Adrenal gland (tissue), 9 donors: ENCODE measurements at regions not wholly inside any gene's neighbourhood (a gene's known extent, or its start where the extent isn't known, plus 50 kb on each side); places are given as distances from the start of the nearest gene placed in this dataset.

Source experiments
- DNase-seq, 7 donors: peaks; one replicate each; pipeline ENCODE4 v3.0.0-alpha.2; 2019 to 2020
- H3K27ac ChIP-seq, 5 donors: fragments of 200-600 bp; sonication (generic) in 4 of 5; 1 replicate in 3 of 5; 2 replicates in 2 of 5; pipeline versions ENCODE4 v1.5.1 to v1.8.0; 2016 to 2020; ENCODE audit warnings: mild to moderate bottlenecking in 1 of 5
- H3K27me3 ChIP-seq: fragments of 200-600 bp; 2 replicates; pipeline ENCODE4 v1.8.0; 2021
- H3K36me3 ChIP-seq, 2 donors: fragments of 200-600 bp; replicated peaks in 1 of 2; 1 replicate in 1 of 2; 2 replicates in 1 of 2; pipeline versions ENCODE4 v1.5.1 to v1.8.0; 2018 to 2022
- H3K4me1 ChIP-seq, 2 donors: fragments of 200-600 bp; replicated peaks in 1 of 2; 1 replicate in 1 of 2; 2 replicates in 1 of 2; pipeline versions ENCODE4 v1.5.1 to v1.8.0; 2018 to 2021
- H3K4me3 ChIP-seq, 4 donors: fragments of 200-600 bp; sonication (generic) in 3 of 4; one replicate each; pipeline ENCODE4 v1.5.1; 2016 to 2018
- H3K9me3 ChIP-seq, 3 donors: fragments of 200-600 bp; sonication (generic) in 1 of 3; replicated peaks in 1 of 3; 1 replicate in 2 of 3; 2 replicates in 1 of 3; pipeline versions ENCODE4 v1.5.1 to v1.8.0; 2016 to 2021
- CTCF ChIP-seq, 6 experiments: fragments of 450-650 bp in 4 of 6; fragments of 200-600 bp in 2 of 6; sonication (generic) in 1 of 6; IDR thresholded peaks; 1 replicate in 5 of 6; 2 replicates in 1 of 6; pipeline versions ENCODE4 v1.5.1 to v1.8.0; 2016 to 2021; ENCODE audit warnings: antibody characterized with exemption in 6 of 6, mild to moderate bottlenecking in 2 of 6, moderate library complexity in 1 of 6
- POLR2A ChIP-seq, 2 donors: fragments of 450-650 bp; IDR thresholded peaks; one replicate each; pipeline ENCODE4 v1.6.1; 2017; ENCODE audit warnings: antibody characterized with exemption in 2 of 2, mild to moderate bottlenecking in 2 of 2, moderate library complexity in 1 of 2
- WGBS, 4 donors: extraction: QIAGEN DNeasy Blood & Tissue Kit in 2 of 4; methylation state at CpG; one replicate each; pipeline versions ENCODE4 v1.1.5 to v1.1.7; 2013 to 2017; 5-methylcytosine and 5-hydroxymethylcytosine counted together
- intact Hi-C, 2 donors: fragments of 100-400 bp; cut with DNase I; formaldehyde crosslinking; loops; one replicate each; pipeline versions ENCODE4 v1.14.1 to v1.15.0; 2022 to 2023
- donor health status: healthy with polysubstance abuse.
- donor health status: Bipolar disorder and iron deficiency.
- donor health status: DM: yes; HTN: yes; CAD: no.
- donor health status: DM: no; HTN: no; CAD: no.
- donor health status: DM: no; HTN: no; CAD: no.

GRCh38 chr1:209038735-209039134 lies 544.8 kb upstream of the CAMK1G start:
- H3K27ac ChIP-seq, result no peak overlapping the region
- H3K27me3 ChIP-seq, result no peaks in the 10 kb centered on the region
- no peak for DNase-seq
- TF ChIP-seq CTCF (IDR thresholded peaks at IDR 0.05) (no peak), POLR2A (IDR thresholded peaks at IDR 0.05) (no peak)
- intact Hi-C loops, result no loop called here
- H3K4me1 ChIP-seq, result no peaks in the 10 kb centered on the region
- H3K4me3 ChIP-seq, result no peak overlapping the region
- WGBS, 4 donors, result 92 to 97% (median 94%) methylated on average over 1 of the region's 1 CpG
- no peaks in the 10 kb centered on the region for H3K9me3 ChIP-seq
- H3K36me3 ChIP-seq, result no peaks in the 10 kb centered on the region

GRCh38 chr1:209040351-209040750 lies 543.2 kb upstream of the CAMK1G start:
- TF ChIP-seq POLR2A (IDR thresholded peaks at IDR 0.05) (no peak), CTCF (IDR thresholded peaks at IDR 0.05) (no peak)
- H3K4me3 ChIP-seq, result no peak overlapping the region
- H3K9me3 ChIP-seq, result no peaks in the 10 kb centered on the region
- intact Hi-C loops, result no loop called here
- no peak overlapping the region for H3K27ac ChIP-seq
- WGBS, 4 donors, result 80 to 88% (median 84%) methylated on average over 3 of the region's 3 CpGs
- no peaks in the 10 kb centered on the region for H3K36me3 ChIP-seq
- DNase-seq, result no peak
- no peaks in the 10 kb centered on the region for H3K27me3 ChIP-seq
- H3K4me1 ChIP-seq, result no peaks in the 10 kb centered on the region

- H3K9me3 ChIP-seq, result no peaks in the 10 kb centered on the region
- no peak for DNase-seq
- H3K27me3 ChIP-seq, result no peaks in the 10 kb centered on the region
- intact Hi-C loops, result no loop called here
- no peak overlapping the region for H3K27ac ChIP-seq
- H3K4me1 ChIP-seq, result no peaks in the 10 kb centered on the region
- no peak overlapping the region for H3K4me3 ChIP-seq
- 62 to 75% (median 63%) methylated on average over 2 of the region's 2 CpGs for WGBS, 4 donors
- TF ChIP-seq POLR2A (IDR thresholded peaks at IDR 0.05) (no peak), CTCF (IDR thresholded peaks at IDR 0.05) (no peak)
- no peaks in the 10 kb centered on the region for H3K36me3 ChIP-seq
These were observed 541.6 kb upstream of the CAMK1G start for GRCh38 chr1:209041927-209042326.

DNA sequence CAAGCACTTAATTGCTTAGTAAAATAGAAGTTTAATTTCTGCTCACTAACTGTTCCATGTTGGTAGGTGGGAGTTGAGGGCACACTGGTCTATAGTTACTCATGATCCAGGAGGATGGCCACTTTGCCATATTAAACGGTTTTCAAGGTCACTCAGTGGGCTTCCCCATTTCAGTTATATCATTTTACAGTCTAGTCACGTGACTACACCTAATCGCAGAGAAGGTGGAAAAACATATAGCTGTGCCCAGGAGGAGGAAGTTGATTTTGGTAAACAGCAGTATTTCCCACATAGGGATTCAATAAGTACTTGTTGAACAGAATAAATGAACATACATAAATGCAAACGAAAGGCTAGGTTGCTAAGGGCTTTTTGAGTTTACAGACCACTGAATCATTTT lies 541.1 kb upstream of the CAMK1G start:
- no peak overlapping the region for H3K27ac ChIP-seq
- no peak overlapping the region for H3K4me3 ChIP-seq
- no peaks in the 10 kb centered on the region for H3K27me3 ChIP-seq
- WGBS, 4 donors, result 63 to 71% (median 65%) methylated on average over 4 of the region's 4 CpGs
- H3K36me3 ChIP-seq, result no peaks in the 10 kb centered on the region
- intact Hi-C loops, result no loop called here
- H3K9me3 ChIP-seq, result no peaks in the 10 kb centered on the region
- TF ChIP-seq POLR2A (IDR thresholded peaks at IDR 0.05) (no peak), CTCF (IDR thresholded peaks at IDR 0.05) (no peak)
- no peaks in the 10 kb centered on the region for H3K4me1 ChIP-seq
- DNase-seq, result no peak
